Stimulated activated CD4-positive, alpha-beta T cell treated with anti-CD3 and anti-CD28 coated beads, Interleukin-15, amount 100 ng/mL, for 1 hour (primary cell): ENCODE measurements at regions not wholly inside any gene's neighbourhood (a gene's known extent, or its start where the extent isn't known, plus 50 kb on each side); places are given as distances from the start of the nearest gene placed in this dataset.

Experiments
- DNase-seq, 2 donors: peaks; one replicate each; pipeline ENCODE4 v3.0.0-alpha.2; 2020; ENCODE audit warnings: low read depth in 1 of 2, low spot score in 1 of 2

- no peak for DNase-seq
These were observed 174.8 kb upstream of the DYNLRB2 start for GRCh38 chr16:80366023-80366422.

GRCh38 chr16:80362816-80363215 lies 178.0 kb upstream of the DYNLRB2 start:
- DNase-seq, result no peak

- DNase-seq, result no peak
These were observed 184.4 kb upstream of the DYNLRB2 start for GRCh38 chr16:80356365-80356764.

- DNase-seq, result no peak
These were observed 185.5 kb upstream of the DYNLRB2 start for GRCh38 chr16:80355335-80355734.

GRCh38 chr16:80350061-80350460 lies 190.7 kb upstream of the DYNLRB2 start:
- DNase-seq, result no peak

- DNase-seq, result no peak
These were observed 192.9 kb upstream of the DYNLRB2 start for GRCh38 chr16:80347900-80348299.

GRCh38 chr16:80347002-80347401 lies 193.8 kb upstream of the DYNLRB2 start:
- no peak for DNase-seq

GRCh38 chr16:80346111-80346632 lies 194.6 kb upstream of the DYNLRB2 start:
- DNase-seq, result no peak

GRCh38 chr16:80345701-80346100 lies 195.1 kb upstream of the DYNLRB2 start:
- DNase-seq, result no peak

- DNase-seq, result no peak
These were observed 196.2 kb upstream of the DYNLRB2 start for GRCh38 chr16:80344570-80344969.

GRCh38 chr16:80341263-80341662 lies 199.5 kb upstream of the DYNLRB2 start:
- no peak for DNase-seq

GRCh38 chr16:80337786-80338185 lies 203.0 kb upstream of the DYNLRB2 start:
- DNase-seq, result no peak

- DNase-seq, result no peak
These were observed 210.0 kb upstream of the DYNLRB2 start for GRCh38 chr16:80330803-80331202.

- DNase-seq, result no peak
These were observed 210.6 kb upstream of the DYNLRB2 start for GRCh38 chr16:80330150-80330549.

GRCh38 chr16:80327740-80328139 lies 213.1 kb upstream of the DYNLRB2 start:
- DNase-seq, result no peak

- DNase-seq, result no peak
These were observed 216.4 kb upstream of the DYNLRB2 start for GRCh38 chr16:80324371-80324770.

GRCh38 chr16:80323808-80324195 lies 217.0 kb upstream of the DYNLRB2 start:
- no peak for DNase-seq

GRCh38 chr16:80323187-80323807 lies 217.5 kb upstream of the DYNLRB2 start:
- no peak for DNase-seq

GRCh38 chr16:80319181-80319580 lies 221.6 kb upstream of the DYNLRB2 start:
- DNase-seq, result no peak

GRCh38 chr16:80318107-80318506 lies 222.7 kb upstream of the DYNLRB2 start:
- DNase-seq, result no peak

GRCh38 chr16:80317599-80318037 lies 223.2 kb upstream of the DYNLRB2 start:
- DNase-seq, result no peak

- DNase-seq, result no peak
These were observed 223.7 kb upstream of the DYNLRB2 start for GRCh38 chr16:80317116-80317515.

GRCh38 chr16:80314042-80314441 lies 226.8 kb upstream of the DYNLRB2 start:
- no peak for DNase-seq
